Bronchial epithelial cell (primary cell): ENCODE measurements at regions not wholly inside any gene's neighbourhood (a gene's known extent, or its start where the extent isn't known, plus 50 kb on each side); places are given as distances from the start of the nearest gene placed in this dataset.

ENCODE experiments used
- DNase-seq: peaks from one replicate; pipeline ENCODE4 v3.0.0-alpha.2; 2010; ENCODE audit warnings: low read depth
- FAIRE-seq: peaks from 2 replicates; lab custom pipeline; 2011; peaks lifted over from hg19 to GRCh38; lab: Jason Lieb, UNC
- H3K27me3 ChIP-seq: 2 replicates; pipeline ENCODE4 v1.5.1; 2011; ENCODE audit warnings: low read length; ENCODE audit not compliant: control insufficient read depth, insufficient read depth
- H3K36me3 ChIP-seq: 2 replicates; pipeline ENCODE4 v1.5.1; 2011; ENCODE audit warnings: low read length; ENCODE audit not compliant: control insufficient read depth, insufficient read depth
- H3K4me3 ChIP-seq: 2 replicates; pipeline ENCODE4 v1.5.1; 2011; ENCODE audit warnings: mild to moderate bottlenecking, low read depth, low read length, control low read depth
- TF ChIP-seq, protein P1 (sequence below): IDR thresholded peaks from 2 replicates; pipeline ENCODE4 v1.5.1; 2011; ENCODE audit warnings: mild to moderate bottlenecking, moderate library complexity, low read length, control low read depth, inconsistent platforms; ENCODE audit not compliant: insufficient read depth, severe bottlenecking

DNA sequence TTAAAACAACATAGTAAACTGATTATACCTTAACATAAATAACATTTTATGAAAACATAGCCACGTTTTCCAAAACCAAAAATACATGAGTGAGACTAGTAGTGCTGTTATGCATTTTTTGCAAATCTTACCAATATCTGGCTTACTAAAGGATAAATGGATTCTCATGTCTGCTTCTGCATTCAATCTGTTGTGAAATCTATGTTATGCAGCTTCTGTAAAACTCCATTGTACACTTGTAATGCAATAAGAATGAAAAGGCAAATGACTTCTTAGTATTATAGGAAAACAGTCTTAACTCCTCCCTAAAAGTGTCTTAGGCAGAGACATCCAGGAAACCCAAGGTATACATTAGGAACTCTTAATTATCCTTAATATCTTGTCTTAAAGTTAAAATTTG is 330.9 kb upstream of the THBS1 start:
- FAIRE-seq (no peak), DNase-seq (no peak)
- TF ChIP-seq, protein P1, sequence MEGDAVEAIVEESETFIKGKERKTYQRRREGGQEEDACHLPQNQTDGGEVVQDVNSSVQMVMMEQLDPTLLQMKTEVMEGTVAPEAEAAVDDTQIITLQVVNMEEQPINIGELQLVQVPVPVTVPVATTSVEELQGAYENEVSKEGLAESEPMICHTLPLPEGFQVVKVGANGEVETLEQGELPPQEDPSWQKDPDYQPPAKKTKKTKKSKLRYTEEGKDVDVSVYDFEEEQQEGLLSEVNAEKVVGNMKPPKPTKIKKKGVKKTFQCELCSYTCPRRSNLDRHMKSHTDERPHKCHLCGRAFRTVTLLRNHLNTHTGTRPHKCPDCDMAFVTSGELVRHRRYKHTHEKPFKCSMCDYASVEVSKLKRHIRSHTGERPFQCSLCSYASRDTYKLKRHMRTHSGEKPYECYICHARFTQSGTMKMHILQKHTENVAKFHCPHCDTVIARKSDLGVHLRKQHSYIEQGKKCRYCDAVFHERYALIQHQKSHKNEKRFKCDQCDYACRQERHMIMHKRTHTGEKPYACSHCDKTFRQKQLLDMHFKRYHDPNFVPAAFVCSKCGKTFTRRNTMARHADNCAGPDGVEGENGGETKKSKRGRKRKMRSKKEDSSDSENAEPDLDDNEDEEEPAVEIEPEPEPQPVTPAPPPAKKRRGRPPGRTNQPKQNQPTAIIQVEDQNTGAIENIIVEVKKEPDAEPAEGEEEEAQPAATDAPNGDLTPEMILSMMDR, result no peak
- Histone ChIP-seq H3K27me3 (no peaks in the 10 kb centered on the region), H3K36me3 (no peaks in the 10 kb centered on the region), H3K4me3 (no peak overlapping the region)

DNA sequence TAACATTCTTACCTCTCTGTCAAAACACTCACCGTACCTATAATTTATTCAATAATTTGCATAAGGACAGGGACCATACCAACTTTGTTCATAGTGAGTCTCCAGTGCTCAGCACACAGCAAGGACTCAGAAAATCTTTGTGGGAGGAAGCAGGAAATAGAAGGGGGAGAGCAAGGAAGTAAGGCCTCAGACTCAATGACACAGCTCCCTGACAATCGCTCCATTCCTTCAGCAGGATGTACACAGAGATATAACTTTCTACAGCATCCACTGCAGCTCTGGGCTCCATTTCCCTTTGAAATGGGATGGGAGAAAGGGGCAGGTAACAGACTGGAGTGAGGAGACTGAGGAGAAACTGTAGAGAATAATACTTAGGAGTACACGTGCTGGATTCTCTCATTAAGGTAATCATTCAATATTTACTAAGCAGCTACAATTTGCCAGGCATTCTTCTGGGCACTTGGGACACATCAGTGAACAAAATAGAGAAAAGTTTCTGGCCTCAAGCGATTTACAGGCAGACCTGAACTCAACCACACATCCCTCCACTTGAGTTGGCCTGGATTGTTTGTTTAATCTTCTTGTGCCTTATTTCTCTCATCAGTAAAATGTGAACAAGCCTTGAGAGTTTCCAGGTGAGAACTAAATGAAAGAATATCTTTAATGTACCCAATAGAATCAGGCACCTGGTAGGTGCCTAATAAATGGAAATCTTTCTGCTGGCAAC is 330.3 kb upstream of the THBS1 start:
- DNase-seq (no peak), FAIRE-seq (no peak)
- Histone ChIP-seq H3K27me3 (no peaks in the 10 kb centered on the region), H3K36me3 (no peaks in the 10 kb centered on the region), H3K4me3 (no peak overlapping the region)
- TF ChIP-seq, protein P1, result no peak

- no peak overlapping the region for H3K4me3 ChIP-seq
- H3K27me3 ChIP-seq, result no peaks in the 10 kb centered on the region
- no peaks in the 10 kb centered on the region for H3K36me3 ChIP-seq
- TF ChIP-seq, protein P1, result no peak
- DNase-seq, result no peak
- no peak for FAIRE-seq
Observed at GRCh38 chr15:39251413-39252133, 329.3 kb upstream of the THBS1 start.

- no peaks in the 10 kb centered on the region for H3K27me3 ChIP-seq
- no peaks in the 10 kb centered on the region for H3K36me3 ChIP-seq
- TF ChIP-seq, protein P1, result no peak
- no peak overlapping the region for H3K4me3 ChIP-seq
- DNase-seq (no peak), FAIRE-seq (peak; percentile 94)
Observed at GRCh38 chr15:39252134-39252470, 328.8 kb upstream of the THBS1 start.

DNA sequence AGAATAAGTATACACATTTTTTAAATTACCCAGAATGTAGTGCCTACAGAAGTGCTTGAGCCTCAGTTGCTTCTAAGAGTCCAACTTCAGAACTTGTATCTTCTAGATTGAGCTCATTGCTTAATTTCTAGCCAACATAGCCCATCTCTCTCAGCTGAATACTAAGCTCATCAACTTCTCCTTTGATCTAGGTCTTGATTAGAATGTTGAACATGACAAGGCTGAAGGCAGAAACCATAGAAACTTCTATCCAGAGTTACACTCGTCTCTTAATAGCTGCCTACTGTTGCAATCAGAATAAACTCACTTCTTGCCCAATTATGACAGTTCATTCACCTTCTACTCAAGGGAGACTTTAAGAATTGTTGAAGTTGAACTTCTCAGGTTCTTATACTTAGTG is 327.3 kb upstream of the THBS1 start:
- H3K36me3 ChIP-seq, result no peaks in the 10 kb centered on the region
- DNase-seq (no peak), FAIRE-seq (no peak)
- TF ChIP-seq, protein P1, result no peak
- H3K27me3 ChIP-seq, result no peaks in the 10 kb centered on the region
- no peak overlapping the region for H3K4me3 ChIP-seq

- H3K4me3 ChIP-seq, result no peak overlapping the region
- FAIRE-seq, result no peak
- DNase-seq, result no peak
- TF ChIP-seq, protein P1, result no peak
- no peaks in the 10 kb centered on the region for H3K27me3 ChIP-seq
- H3K36me3 ChIP-seq, result no peaks in the 10 kb centered on the region
Observed at GRCh38 chr15:39254181-39254580, 326.7 kb upstream of the THBS1 start.
